GM19351 (cell line): ENCODE measurements at regions not wholly inside any gene's neighbourhood (a gene's known extent, or its start where the extent isn't known, plus 50 kb on each side); places are given as distances from the start of the nearest gene placed in this dataset.
"Not testable (repeated sequence)": the region's sequence is repeated elsewhere in the genome, so short reads cannot be mapped to it uniquely, and the experiment has no call there.

Experiments used
- ATAC-seq: cut with Tn5 transposase; IDR thresholded peaks from one replicate; pipeline ENCODE4 v1.9.1; 2021; ENCODE audit warnings: mild to moderate bottlenecking, moderate library complexity; ENCODE audit not compliant: unreplicated experiment

DNA sequence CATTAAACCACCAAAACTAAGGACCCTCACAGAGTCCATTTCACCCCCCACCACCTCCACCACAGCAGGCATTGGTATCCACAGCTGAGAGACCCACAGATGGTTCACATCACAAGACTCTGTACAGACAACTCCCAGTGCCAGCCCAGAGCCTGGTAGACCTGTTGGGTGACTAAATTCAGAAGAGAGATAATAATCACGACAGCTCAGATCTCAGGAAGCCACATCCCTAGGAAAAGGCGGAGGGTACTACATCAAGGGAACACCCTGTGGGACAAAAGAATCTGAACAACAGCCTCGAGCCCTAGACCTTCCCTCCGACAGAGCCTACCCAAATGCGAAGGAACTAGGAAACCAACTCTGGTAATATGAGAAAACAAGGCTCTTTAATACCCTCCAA is 51.4 kb upstream of the TMEM45B start:
- not testable (repeated sequence) for ATAC-seq
